ENCODE measurements at regions not wholly inside any gene's neighbourhood (a gene's known extent, or its start where the extent isn't known, plus 50 kb on each side); places are given as distances from the start of the nearest gene placed in this dataset.

GRCh38 chr10:42888504-42889095, 106.0 kb downstream of the BMS1 start:
- peaks cover 7 to 10% of the 10 kb centered on the region in 2 experiments for H3K4me1 Mint-ChIP-seq
- Histone ChIP-seq H3K23me2 (ENCODE audit: insufficient read length, low read depth, low read length, poor library complexity, severe bottlenecking) (no peaks in the 10 kb centered on the region), H3K4me1 (ENCODE audit: insufficient read depth, low read length) (no peaks in the 10 kb centered on the region), H4K5ac (ENCODE audit: insufficient read length, low read depth, low read length) (no peak overlapping the region), H3K27me3 (ENCODE audit: insufficient read depth, low read length) (no peaks in the 10 kb centered on the region), H2BK12ac (ENCODE audit: insufficient read length, low read depth, low read length) (no peak overlapping the region), H2BK20ac (ENCODE audit: low read depth, low read length, poor library complexity, severe bottlenecking) (no peak overlapping the region), H3K56ac (ENCODE audit: insufficient read length, low read depth, low read length) (no peak overlapping the region), H4K20me1 (ENCODE audit: control insufficient read depth, insufficient read depth, insufficient read length) (no peaks in the 10 kb centered on the region), H2BK15ac (ENCODE audit: low read depth, low read length) (no peak overlapping the region), H3K4ac (ENCODE audit: low read depth, low read length) (no peak overlapping the region), H3K79me1 (ENCODE audit: insufficient read depth, low read depth, low read length, poor library complexity, severe bottlenecking) (no peaks in the 10 kb centered on the region), H3K27ac (ENCODE audit: insufficient read length, low read depth, low read length) (no peak overlapping the region), H3T11ph (ENCODE audit: low read length) (no peak overlapping the region), H3K4me2 (ENCODE audit: insufficient read depth, insufficient read length, low read length) (no peak overlapping the region), H3K18ac (ENCODE audit: insufficient read length, low read depth, low read length) (no peak overlapping the region), H4K91ac (ENCODE audit: insufficient read length, low read depth, low read length) (no peak overlapping the region), H3K23ac (ENCODE audit: insufficient read length, low read depth, low read length) (no peak overlapping the region), H4K8ac (replicated peaks; ENCODE audit: insufficient read length, low read depth, low read length) (no peak overlapping the region), H3K9ac (ENCODE audit: extremely low read depth, insufficient read length, low read length) (no peak overlapping the region), H3K9me3 (ENCODE audit: control insufficient read depth, low read depth, low read length) (no peaks in the 10 kb centered on the region), H2BK5ac (ENCODE audit: insufficient read length, low read length) (no peak overlapping the region), H2AK5ac (ENCODE audit: insufficient read length, low read length) (no peak overlapping the region), H3K14ac (ENCODE audit: insufficient read depth, low read length) (no peak overlapping the region), H2AFZ (ENCODE audit: low read length) (no peak overlapping the region), H3K79me2 (ENCODE audit: insufficient read depth, low read length) (no peaks in the 10 kb centered on the region), H2BK120ac (ENCODE audit: low read depth, low read length, poor library complexity, severe bottlenecking) (no peak overlapping the region)
- WGBS (ENCODE audit: extremely low coverage, insufficient read length, low lambda C conversion rate) = no CpG with 5 or more reads among the region's 4 CpGs
- no peak for TF ChIP-seq CTCF (conservative IDR thresholded peaks at IDR 0.05)
- peaks cover under 1% of the 10 kb centered on the region; the same call in 1 of the 2 replicates for H3K27me3 Mint-ChIP-seq (ENCODE audit: low read depth)
- no peak overlapping the region for H3K27ac Mint-ChIP-seq
- peaks cover 0 to 2% of the 10 kb centered on the region in 2 experiments; a peak in 3 of 5 replicates for H3K9me3 Mint-ChIP-seq
- no peak overlapping the region for H3K4me3 Mint-ChIP-seq
- H3K36me3 Mint-ChIP-seq (ENCODE audit: insufficient read depth in 1 of 3, low read depth in 3 of 3) = no peaks in the 10 kb centered on the region; a peak in 1 of 7 replicates
- DNase-seq = no peak

Measured in H9 (cell line).